Endothelial cell of umbilical vein (primary cell): ENCODE measurements at regions not wholly inside any gene's neighbourhood (a gene's known extent, or its start where the extent isn't known, plus 50 kb on each side); places are given as distances from the start of the nearest gene placed in this dataset.

Experiments used
- EZH2 ChIP-seq: IDR thresholded peaks from 2 replicates; pipeline ENCODE4 v1.6.1; 2012; ENCODE audit warnings: borderline replicate concordance, low read depth, mild to moderate bottlenecking, moderate library complexity, low read length, inconsistent platforms; ENCODE audit not compliant: severe bottlenecking
- FOS ChIP-seq: IDR thresholded peaks from 2 replicates; pipeline ENCODE4 v1.6.1; 2011; ENCODE audit warnings: mild to moderate bottlenecking, low read length, moderate library complexity, borderline replicate concordance; ENCODE audit not compliant: insufficient read depth
- JUN ChIP-seq: IDR thresholded peaks from 2 replicates; pipeline ENCODE4 v1.6.1; 2011; ENCODE audit warnings: borderline replicate concordance, low read depth; ENCODE audit not compliant: insufficient read length, insufficient read depth
- POLR2AphosphoS5 ChIP-seq: IDR thresholded peaks from 2 replicates; pipeline ENCODE4 v1.6.1; 2012; ENCODE audit warnings: low read depth, mild to moderate bottlenecking, control low read depth, low read length, moderate library complexity; ENCODE audit not compliant: insufficient read depth
- TF ChIP-seq, protein P1 (sequence below), 2 donors: IDR thresholded peaks; 1 replicate in 1 of 2; 2 replicates in 1 of 2; pipeline ENCODE4 v1.5.1; 2011; ENCODE audit warnings: low read length in 2 of 2, mild to moderate bottlenecking in 2 of 2, moderate library complexity in 2 of 2, control low read depth in 1 of 2, inconsistent platforms in 1 of 2, low read depth in 1 of 2; ENCODE audit not compliant: insufficient read depth in 1 of 2; ENCODE audit errors: extremely low read depth in 1 of 2
- TF ChIP-seq, protein P2 (sequence below): IDR thresholded peaks from 2 replicates; pipeline ENCODE4 v1.6.1; 2011; ENCODE audit not compliant: insufficient read depth, insufficient read length

DNA sequence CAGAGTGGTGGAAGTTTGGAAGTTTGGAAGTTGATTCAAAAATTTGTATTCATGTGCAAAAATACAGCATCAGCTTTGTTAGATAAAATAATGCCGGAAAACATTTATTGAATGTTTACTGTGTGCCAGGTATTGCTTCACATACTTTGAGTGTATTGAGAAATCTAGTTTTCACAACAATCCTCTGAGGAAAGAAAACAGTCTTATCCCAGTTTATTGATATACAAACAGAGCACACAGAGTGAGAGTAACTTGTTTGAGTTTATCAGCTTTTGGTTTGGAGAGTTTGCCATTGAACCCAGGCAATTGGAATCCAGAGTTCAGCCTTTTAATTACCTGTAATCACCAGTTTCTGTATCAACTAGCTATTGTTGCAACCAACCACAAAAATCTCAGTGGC lies 127.2 kb upstream of the RPS6KA3 start:
- TF ChIP-seq, protein P1, sequence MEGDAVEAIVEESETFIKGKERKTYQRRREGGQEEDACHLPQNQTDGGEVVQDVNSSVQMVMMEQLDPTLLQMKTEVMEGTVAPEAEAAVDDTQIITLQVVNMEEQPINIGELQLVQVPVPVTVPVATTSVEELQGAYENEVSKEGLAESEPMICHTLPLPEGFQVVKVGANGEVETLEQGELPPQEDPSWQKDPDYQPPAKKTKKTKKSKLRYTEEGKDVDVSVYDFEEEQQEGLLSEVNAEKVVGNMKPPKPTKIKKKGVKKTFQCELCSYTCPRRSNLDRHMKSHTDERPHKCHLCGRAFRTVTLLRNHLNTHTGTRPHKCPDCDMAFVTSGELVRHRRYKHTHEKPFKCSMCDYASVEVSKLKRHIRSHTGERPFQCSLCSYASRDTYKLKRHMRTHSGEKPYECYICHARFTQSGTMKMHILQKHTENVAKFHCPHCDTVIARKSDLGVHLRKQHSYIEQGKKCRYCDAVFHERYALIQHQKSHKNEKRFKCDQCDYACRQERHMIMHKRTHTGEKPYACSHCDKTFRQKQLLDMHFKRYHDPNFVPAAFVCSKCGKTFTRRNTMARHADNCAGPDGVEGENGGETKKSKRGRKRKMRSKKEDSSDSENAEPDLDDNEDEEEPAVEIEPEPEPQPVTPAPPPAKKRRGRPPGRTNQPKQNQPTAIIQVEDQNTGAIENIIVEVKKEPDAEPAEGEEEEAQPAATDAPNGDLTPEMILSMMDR (IDR thresholded peaks at IDR 0.05; ENCODE audit: extremely low read depth in 1 of 2, insufficient read depth in 1 of 2, low read depth in 1 of 2, low read length in 2 of 2), result no peak
- TF ChIP-seq EZH2 (no peak), JUN (no peak), POLR2AphosphoS5 (no peak), FOS (no peak)
- TF ChIP-seq, protein P2, sequence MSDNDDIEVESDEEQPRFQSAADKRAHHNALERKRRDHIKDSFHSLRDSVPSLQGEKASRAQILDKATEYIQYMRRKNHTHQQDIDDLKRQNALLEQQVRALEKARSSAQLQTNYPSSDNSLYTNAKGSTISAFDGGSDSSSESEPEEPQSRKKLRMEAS, result no peak
